BJ (cell line): ENCODE measurements at regions not wholly inside any gene's neighbourhood (a gene's known extent, or its start where the extent isn't known, plus 50 kb on each side); places are given as distances from the start of the nearest gene placed in this dataset.

ENCODE experiments used
- CTCF ChIA-PET: fragments of 350-600 bp; formaldehyde crosslinking; extraction: SDS; loops from one replicate; lab custom pipeline; 2021; ENCODE audit warnings: antibody characterized with exemption, inconsistent platforms; lab: Yijun Ruan, JAX
- POLR2A ChIA-PET: fragments of 300-600 bp; sonication (Branson Sonifier 250); formaldehyde crosslinking; extraction: SDS; loops from one replicate; lab custom pipeline; 2021; ENCODE audit warnings: antibody characterized with exemption; lab: Charles Lee
- DNase-seq: peaks from one replicate; pipeline ENCODE4 v3.0.0-alpha.2; 2011; ENCODE audit warnings: low read depth
- H3K27me3 ChIP-seq: 2 replicates; pipeline ENCODE4 v1.6.0; 2011; ENCODE audit warnings: low read length; ENCODE audit not compliant: control insufficient read depth, insufficient read depth
- H3K36me3 ChIP-seq: 2 replicates; pipeline ENCODE4 v1.5.1; 2011; ENCODE audit warnings: low read length; ENCODE audit not compliant: control insufficient read depth, insufficient read depth
- H3K4me3 ChIP-seq: 2 replicates; pipeline ENCODE4 v1.5.1; 2011; ENCODE audit warnings: low read depth, mild to moderate bottlenecking, control low read depth, low read length
- TF ChIP-seq, protein P1 (sequence below): IDR thresholded peaks from 2 replicates; pipeline ENCODE4 v1.5.1; 2011; ENCODE audit warnings: low read depth, mild to moderate bottlenecking, control low read depth, inconsistent platforms, low read length, moderate library complexity; ENCODE audit not compliant: insufficient read depth

DNA sequence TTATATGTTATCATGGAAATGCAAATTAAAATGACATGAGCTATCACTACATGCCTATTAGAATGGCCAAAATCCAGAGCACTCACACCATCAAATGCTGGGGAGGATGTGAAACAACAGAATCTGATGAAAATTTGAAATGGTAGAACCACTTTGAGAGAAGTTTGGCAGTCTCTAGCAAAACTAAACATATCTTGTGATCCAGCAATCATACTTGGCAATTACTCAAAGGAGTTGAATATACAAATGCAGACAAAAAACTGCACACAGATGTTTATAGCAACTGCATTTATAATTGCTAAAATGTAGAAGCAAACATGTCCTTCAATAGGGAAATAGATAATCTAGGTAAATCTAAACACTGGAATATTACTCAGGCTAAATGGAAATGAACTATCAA, 1164.9 kb downstream of the DNAJB9 start:
- Histone ChIP-seq H3K27me3 (no peaks in the 10 kb centered on the region), H3K4me3 (no peak overlapping the region), H3K36me3 (no peaks in the 10 kb centered on the region)
- POLR2A ChIA-PET, result no interaction called here
- no peak for DNase-seq
- CTCF ChIA-PET, result no interaction called here
- TF ChIP-seq, protein P1, sequence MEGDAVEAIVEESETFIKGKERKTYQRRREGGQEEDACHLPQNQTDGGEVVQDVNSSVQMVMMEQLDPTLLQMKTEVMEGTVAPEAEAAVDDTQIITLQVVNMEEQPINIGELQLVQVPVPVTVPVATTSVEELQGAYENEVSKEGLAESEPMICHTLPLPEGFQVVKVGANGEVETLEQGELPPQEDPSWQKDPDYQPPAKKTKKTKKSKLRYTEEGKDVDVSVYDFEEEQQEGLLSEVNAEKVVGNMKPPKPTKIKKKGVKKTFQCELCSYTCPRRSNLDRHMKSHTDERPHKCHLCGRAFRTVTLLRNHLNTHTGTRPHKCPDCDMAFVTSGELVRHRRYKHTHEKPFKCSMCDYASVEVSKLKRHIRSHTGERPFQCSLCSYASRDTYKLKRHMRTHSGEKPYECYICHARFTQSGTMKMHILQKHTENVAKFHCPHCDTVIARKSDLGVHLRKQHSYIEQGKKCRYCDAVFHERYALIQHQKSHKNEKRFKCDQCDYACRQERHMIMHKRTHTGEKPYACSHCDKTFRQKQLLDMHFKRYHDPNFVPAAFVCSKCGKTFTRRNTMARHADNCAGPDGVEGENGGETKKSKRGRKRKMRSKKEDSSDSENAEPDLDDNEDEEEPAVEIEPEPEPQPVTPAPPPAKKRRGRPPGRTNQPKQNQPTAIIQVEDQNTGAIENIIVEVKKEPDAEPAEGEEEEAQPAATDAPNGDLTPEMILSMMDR, result no peak

DNA sequence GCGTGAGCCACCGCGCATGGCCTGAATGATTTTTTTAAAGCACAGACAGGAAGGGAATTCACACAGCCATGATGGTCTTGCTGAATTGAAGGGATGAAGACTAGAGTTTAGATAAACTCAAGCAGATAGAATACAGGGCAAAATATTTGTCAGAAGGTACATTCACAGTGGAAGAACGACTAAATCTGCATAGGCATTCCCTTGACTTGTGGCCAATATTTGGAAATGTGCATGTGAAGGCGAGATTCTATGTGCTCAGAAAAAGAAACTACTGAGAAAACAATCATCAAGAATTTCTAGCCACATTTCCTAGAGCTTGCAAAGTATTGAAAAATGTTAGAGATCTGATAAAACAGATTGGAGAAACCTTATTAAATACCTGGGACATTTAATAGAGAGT, 1166.2 kb downstream of the DNAJB9 start:
- CTCF ChIA-PET, result no interaction called here
- POLR2A ChIA-PET, result no interaction called here
- no peaks in the 10 kb centered on the region for H3K36me3 ChIP-seq
- no peaks in the 10 kb centered on the region for H3K27me3 ChIP-seq
- H3K4me3 ChIP-seq, result no peak overlapping the region
- DNase-seq, result no peak
- TF ChIP-seq, protein P1, result no peak

DNA sequence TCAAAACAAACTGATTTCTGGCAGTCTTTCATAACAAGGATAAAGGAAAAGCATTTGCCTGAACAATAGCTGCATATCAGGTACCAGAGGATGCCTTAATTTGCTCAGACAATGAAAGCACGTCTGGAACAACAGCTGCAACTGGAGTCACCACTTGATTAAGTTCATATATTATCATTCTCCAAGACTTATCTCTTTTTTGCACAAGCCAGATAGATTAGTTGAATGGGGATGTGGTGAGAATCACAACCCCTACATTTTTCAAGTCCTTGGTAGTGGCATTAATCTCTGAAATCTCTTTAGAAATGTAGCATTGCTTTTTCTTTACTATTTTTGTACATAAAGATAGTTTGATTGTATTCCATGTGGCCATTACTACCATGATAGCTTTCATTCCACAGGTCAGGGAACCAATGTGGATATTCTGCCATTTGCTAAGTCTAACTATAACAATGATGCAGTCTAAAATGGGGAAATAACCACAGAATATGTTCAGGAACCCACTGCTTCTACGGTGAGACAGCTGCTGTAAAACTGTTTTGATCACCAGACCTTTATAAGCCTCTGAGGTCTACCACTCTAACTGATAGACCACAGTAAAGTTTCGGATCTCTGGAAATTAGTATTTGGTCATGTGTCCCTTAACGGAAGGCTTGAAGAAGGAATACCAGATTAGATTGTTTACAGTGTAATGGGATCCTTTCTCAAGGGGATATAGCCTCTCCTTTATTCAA, 1176.2 kb downstream of the DNAJB9 start:
- TF ChIP-seq, protein P1, result no peak
- Histone ChIP-seq H3K4me3 (no peak overlapping the region), H3K36me3 (no peaks in the 10 kb centered on the region), H3K27me3 (no peaks in the 10 kb centered on the region)
- CTCF ChIA-PET, result no interaction called here
- POLR2A ChIA-PET, result no interaction called here
- no peak for DNase-seq

DNA sequence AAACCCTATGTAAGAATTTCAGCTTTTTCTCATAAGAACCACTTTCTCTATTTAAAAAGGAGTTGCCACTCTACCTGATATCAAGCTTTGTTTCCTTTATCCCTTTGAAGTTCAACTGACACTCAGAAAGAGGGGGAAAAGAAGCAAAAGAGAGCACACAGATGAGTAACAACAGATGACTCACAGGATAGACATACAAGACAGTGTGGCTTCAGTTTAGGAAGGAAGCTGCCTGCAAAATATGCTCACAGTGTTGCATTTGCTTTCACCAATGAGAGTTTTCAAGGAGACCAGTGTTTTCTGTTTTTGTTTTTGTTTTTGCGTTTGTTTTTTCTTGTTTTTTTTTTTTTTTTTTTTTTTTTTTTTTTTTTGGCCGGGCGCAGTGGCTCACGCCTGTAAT, 1181.6 kb downstream of the DNAJB9 start:
- ChIA-PET POLR2A (no interaction called here), CTCF (no interaction called here)
- no peak for DNase-seq

DNA sequence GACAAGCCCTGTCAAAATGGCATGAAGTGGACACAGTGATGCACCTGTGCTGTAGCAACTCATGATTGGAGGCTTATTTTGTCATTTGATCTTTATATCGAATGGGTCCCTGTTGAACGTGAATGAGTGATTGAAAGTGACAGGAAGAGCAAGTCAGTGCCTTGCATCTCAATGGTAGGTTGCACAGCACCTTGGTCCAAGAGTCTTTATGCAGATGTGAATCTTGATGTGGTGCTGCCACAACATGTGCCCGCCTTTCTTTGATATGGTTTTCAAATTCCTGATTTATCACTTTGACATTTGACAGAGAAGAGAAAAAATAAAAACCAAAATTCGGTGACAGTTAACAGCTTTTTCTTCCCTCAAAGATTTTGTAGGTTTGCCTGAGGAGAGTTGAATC, 1182.4 kb downstream of the DNAJB9 start:
- H3K4me3 ChIP-seq, result no peak overlapping the region
- no peaks in the 10 kb centered on the region for H3K36me3 ChIP-seq
- TF ChIP-seq, protein P1, result no peak
- ChIA-PET CTCF (no interaction called here), POLR2A (no interaction called here)
- H3K27me3 ChIP-seq, result no peaks in the 10 kb centered on the region
- no peak for DNase-seq

More for the DNA sequence above, 1181.6 kb downstream of the DNAJB9 start:
- TF ChIP-seq, protein P1, result no peak
- Histone ChIP-seq H3K4me3 (no peak overlapping the region), H3K27me3 (no peaks in the 10 kb centered on the region), H3K36me3 (no peaks in the 10 kb centered on the region)
